Gastroesophageal sphincter (tissue), 3 donors: ENCODE measurements at regions not wholly inside any gene's neighbourhood (a gene's known extent, or its start where the extent isn't known, plus 50 kb on each side); places are given as distances from the start of the nearest gene placed in this dataset.

Experiments
- CTCF ChIP-seq, 4 experiments: fragments of 200-600 bp in 2 of 4; fragments of 450-650 bp in 2 of 4; sonication (generic) in 1 of 4; IDR thresholded peaks; one replicate each; pipeline ENCODE4 v1.5.1; 2017 to 2019; ENCODE audit warnings: antibody characterized with exemption in 4 of 4, mild to moderate bottlenecking in 2 of 4, moderate library complexity in 2 of 4
- POLR2A ChIP-seq, 2 donors: fragments of 450-650 bp; IDR thresholded peaks; one replicate each; pipeline ENCODE4 v1.6.1; 2017; ENCODE audit warnings: antibody characterized with exemption in 2 of 2, mild to moderate bottlenecking in 2 of 2, moderate library complexity in 1 of 2
- POLR2AphosphoS5 ChIP-seq: sonication (generic); formaldehyde crosslinking; IDR thresholded peaks from one replicate; pipeline ENCODE4 v1.6.1; 2017; ENCODE audit warnings: antibody characterized with exemption

GRCh38 chr14:84750284-84750683 is 779.7 kb upstream of the FLRT2 start:
- TF ChIP-seq CTCF (IDR thresholded peaks at IDR 0.05) (no peak), POLR2A (IDR thresholded peaks at IDR 0.05) (no peak), POLR2AphosphoS5 (no peak)
